A549 (cell line): ENCODE measurements at regions not wholly inside any gene's neighbourhood (a gene's known extent, or its start where the extent isn't known, plus 50 kb on each side); places are given as distances from the start of the nearest gene placed in this dataset.

Experiments used
- CBX8 ChIP-seq: fragments of 200-600 bp; sonication (generic); IDR thresholded peaks from 2 replicates; pipeline ENCODE4 v1.6.1; 2016
- CTCF ChIP-seq: fragments of >200 bp; sonication (Bioruptor Twin); formaldehyde crosslinking; IDR thresholded peaks from 3 replicates; pipeline ENCODE4 v1.5.1; 2016
- ESRRA ChIP-seq: fragments of 150-350 bp; IDR thresholded peaks from 2 replicates; pipeline ENCODE4 v1.6.1; 2014; ENCODE audit warnings: mild to moderate bottlenecking, low read length, borderline replicate concordance
- JUNB ChIP-seq: fragments of >200 bp; sonication (Bioruptor Twin); formaldehyde crosslinking; IDR thresholded peaks from 2 replicates; pipeline ENCODE4 v1.6.1; 2016
- KDM1A ChIP-seq: fragments of 200-600 bp; sonication (generic); IDR thresholded peaks from 2 replicates; pipeline ENCODE4 v1.6.1; 2016; ENCODE audit warnings: low read depth, mild to moderate bottlenecking
- KDM5A ChIP-seq: fragments of 200-600 bp; sonication (generic); IDR thresholded peaks from 2 replicates; pipeline ENCODE4 v1.6.1; 2016; ENCODE audit warnings: antibody characterized with exemption, mild to moderate bottlenecking
- MAFK ChIP-seq: fragments of 450-650 bp; IDR thresholded peaks from 2 replicates; pipeline ENCODE4 v1.6.1; 2014; ENCODE audit not compliant: partially characterized antibody
- NR3C1 ChIP-seq: fragments of >200 bp; sonication (Bioruptor Twin); formaldehyde crosslinking; IDR thresholded peaks from 3 replicates; pipeline ENCODE4 v1.6.1; 2017
- PBX3 ChIP-seq: IDR thresholded peaks from 2 replicates; pipeline ENCODE4 v1.6.1; 2012
- POLR2A ChIP-seq: IDR thresholded peaks from 2 replicates; pipeline ENCODE4 v1.6.1; 2012; ENCODE audit warnings: mild to moderate bottlenecking, low read length
- RAD21 ChIP-seq, 2 experiments: fragments of >200 bp in 1 of 2; sonication (Bioruptor Twin) in 1 of 2; formaldehyde crosslinking in 1 of 2; IDR thresholded peaks in 1 of 2; conservative IDR thresholded peaks in 1 of 2; 2 replicates in 1 of 2; 3 replicates in 1 of 2; pipeline ENCODE4 v1.6.1; 2012 to 2018; ENCODE audit warnings: inconsistent platforms in 1 of 2
- REST ChIP-seq: fragments of 200-600 bp; sonication (generic); IDR thresholded peaks from 2 replicates; pipeline ENCODE4 v1.6.1; 2016; ENCODE audit warnings: antibody characterized with exemption, mild to moderate bottlenecking, moderate library complexity

GRCh38 chr10:42935466-42935865 is 141.4 kb upstream of the RET start:
- no peak for TF ChIP-seq CBX8
- TF ChIP-seq RAD21 (conservative IDR thresholded peaks at IDR 0.05 in 1 of 2, IDR thresholded peaks at IDR 0.05 in 1 of 2) = no peak
- no peak for TF ChIP-seq KDM5A
- TF ChIP-seq PBX3 = no peak
- TF ChIP-seq CTCF = no peak
- no peak for TF ChIP-seq MAFK
- TF ChIP-seq KDM1A = no peak
- no peak for TF ChIP-seq NR3C1
- TF ChIP-seq ESRRA = no peak
- TF ChIP-seq POLR2A = no peak
- no peak for TF ChIP-seq REST
- TF ChIP-seq JUNB = no peak
